SU-DHL-6 (cell line): ENCODE measurements at regions not wholly inside any gene's neighbourhood (a gene's known extent, or its start where the extent isn't known, plus 50 kb on each side); places are given as distances from the start of the nearest gene placed in this dataset.

Experiments used
- CTCF ChIP-seq: fragments of 200-600 bp; sonication (generic); IDR thresholded peaks from one replicate; pipeline ENCODE4 v1.5.1; 2017; ENCODE audit warnings: antibody characterized with exemption, mild to moderate bottlenecking, low read length, moderate library complexity; ENCODE audit not compliant: insufficient read depth, poor library complexity, severe bottlenecking
- EZH2phosphoT487 ChIP-seq: fragments of 200-600 bp; sonication (generic), shearing (Covaris generic); conservative IDR thresholded peaks from 2 replicates; pipeline ENCODE4 v1.6.1; 2018; ENCODE audit warnings: mild to moderate bottlenecking, antibody characterized with exemption, low read length, moderate library complexity, mixed read lengths

- TF ChIP-seq EZH2phosphoT487 (no peak), CTCF (no peak)
Measured at GRCh38 chr5:30890377-30890776, 303.1 kb upstream of the CDH6 start.
